ENCODE measurements at regions not wholly inside any gene's neighbourhood (a gene's known extent, or its start where the extent isn't known, plus 50 kb on each side); places are given as distances from the start of the nearest gene placed in this dataset.
"Not testable (repeated sequence)": the region's sequence is repeated elsewhere in the genome, so short reads cannot be mapped to it uniquely, and the experiment has no call there.

GRCh38 chr3:137820366-137820765 is 56.3 kb downstream of the SOX14 start:
- no peaks in the 10 kb centered on the region for H3K9me3 ChIP-seq (ENCODE audit: control insufficient read depth, low read length)
- no peaks in the 10 kb centered on the region for H3K4me1 ChIP-seq (ENCODE audit: control insufficient read depth, insufficient read depth, low read length)
- WGBS, 2 experiments = 90 to 96% methylated on average over 3 of the region's 3 CpGs
- H3K27ac ChIP-seq (ENCODE audit: insufficient read depth, low read depth, low read length, poor library complexity, severe bottlenecking) = no peak overlapping the region
- H3K36me3 ChIP-seq (ENCODE audit: control insufficient read depth, insufficient read depth, low read length) = no peaks in the 10 kb centered on the region
- no peaks in the 10 kb centered on the region for H3K27me3 ChIP-seq (ENCODE audit: control insufficient read depth, insufficient read depth, low read length, poor library complexity, severe bottlenecking)
- H3K4me3 ChIP-seq (ENCODE audit: insufficient read depth, low read depth, low read length) = no peak overlapping the region

GRCh38 chr3:137835096-137835495 is 71.0 kb downstream of the SOX14 start:
- Histone ChIP-seq H3K4me1 (ENCODE audit: control insufficient read depth, insufficient read depth, low read length) (peaks cover 9% of the 10 kb centered on the region), H3K36me3 (ENCODE audit: control insufficient read depth, insufficient read depth, low read length) (no peaks in the 10 kb centered on the region), H3K9me3 (ENCODE audit: control insufficient read depth, low read length) (no peaks in the 10 kb centered on the region), H3K27ac (ENCODE audit: insufficient read depth, low read depth, low read length, poor library complexity, severe bottlenecking) (no peak overlapping the region), H3K4me3 (ENCODE audit: insufficient read depth, low read depth, low read length) (no peak overlapping the region), H3K27me3 (ENCODE audit: control insufficient read depth, insufficient read depth, low read length, poor library complexity, severe bottlenecking) (no peaks in the 10 kb centered on the region)
- WGBS, 2 experiments = 67 to 97% methylated on average over 1 of the region's 1 CpG

DNA sequence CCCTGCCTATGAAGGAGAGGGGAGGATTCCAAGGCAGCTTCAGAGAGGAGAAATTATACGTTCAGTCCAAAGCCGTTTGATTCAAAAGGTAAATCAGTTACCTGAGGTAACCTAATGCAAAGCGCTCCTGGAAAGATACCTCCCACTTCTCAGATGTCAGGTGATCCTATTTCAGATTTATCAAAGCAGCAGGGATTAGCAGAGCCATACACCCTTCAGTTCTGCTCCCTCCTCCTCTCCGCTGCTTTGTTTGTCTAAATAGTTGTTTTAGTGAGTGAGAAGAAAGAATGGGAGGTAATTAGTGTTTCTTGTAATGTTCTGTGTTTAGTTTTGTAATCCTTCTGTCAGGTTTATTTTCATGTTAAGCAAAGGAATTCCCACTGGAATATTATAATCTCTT is 81.1 kb downstream of the SOX14 start:
- 49 to 58% methylated on average over 3 to 4 of the region's 4 CpGs for WGBS, 2 experiments
- H3K36me3 ChIP-seq (ENCODE audit: control insufficient read depth, insufficient read depth, low read length) = no peaks in the 10 kb centered on the region
- H3K4me3 ChIP-seq (ENCODE audit: insufficient read depth, low read depth, low read length) = no peak overlapping the region
- no peaks in the 10 kb centered on the region for H3K9me3 ChIP-seq (ENCODE audit: control insufficient read depth, low read length)
- no peak overlapping the region for H3K27ac ChIP-seq (ENCODE audit: insufficient read depth, low read depth, low read length, poor library complexity, severe bottlenecking)
- H3K4me1 ChIP-seq (ENCODE audit: control insufficient read depth, insufficient read depth, low read length) = peaks cover 5% of the 10 kb centered on the region
- H3K27me3 ChIP-seq (ENCODE audit: control insufficient read depth, insufficient read depth, low read length, poor library complexity, severe bottlenecking) = peaks cover 41% of the 10 kb centered on the region

DNA sequence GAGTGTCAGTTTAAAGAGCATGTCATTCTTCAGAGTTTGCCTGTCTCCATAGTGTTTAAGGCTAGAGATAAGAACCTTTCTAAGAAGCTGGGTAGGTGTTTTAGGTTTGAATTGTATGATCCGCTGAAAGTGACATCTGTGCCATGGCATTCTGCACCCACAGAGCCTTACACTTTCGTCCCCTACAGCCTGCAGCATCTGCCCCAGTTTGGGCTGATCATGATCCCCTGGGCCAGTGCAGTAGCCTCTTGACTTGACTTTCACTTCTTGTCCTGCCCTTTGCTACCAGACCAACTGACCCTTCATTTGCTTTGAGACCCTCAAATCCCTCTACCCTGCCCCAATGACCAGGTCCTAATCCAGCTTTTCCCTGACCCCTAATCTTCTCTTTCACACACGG is 81.6 kb downstream of the SOX14 start:
- Histone ChIP-seq H3K4me1 (ENCODE audit: control insufficient read depth, insufficient read depth, low read length) (peaks cover 5% of the 10 kb centered on the region), H3K27me3 (ENCODE audit: control insufficient read depth, insufficient read depth, low read length, poor library complexity, severe bottlenecking) (peaks cover 46% of the 10 kb centered on the region), H3K27ac (ENCODE audit: insufficient read depth, low read depth, low read length, poor library complexity, severe bottlenecking) (no peak overlapping the region), H3K9me3 (ENCODE audit: control insufficient read depth, low read length) (no peaks in the 10 kb centered on the region), H3K36me3 (ENCODE audit: control insufficient read depth, insufficient read depth, low read length) (no peaks in the 10 kb centered on the region), H3K4me3 (ENCODE audit: insufficient read depth, low read depth, low read length) (no peak overlapping the region)
- 68 to 69% methylated on average over 3 of the region's 3 CpGs for WGBS, 2 experiments

DNA sequence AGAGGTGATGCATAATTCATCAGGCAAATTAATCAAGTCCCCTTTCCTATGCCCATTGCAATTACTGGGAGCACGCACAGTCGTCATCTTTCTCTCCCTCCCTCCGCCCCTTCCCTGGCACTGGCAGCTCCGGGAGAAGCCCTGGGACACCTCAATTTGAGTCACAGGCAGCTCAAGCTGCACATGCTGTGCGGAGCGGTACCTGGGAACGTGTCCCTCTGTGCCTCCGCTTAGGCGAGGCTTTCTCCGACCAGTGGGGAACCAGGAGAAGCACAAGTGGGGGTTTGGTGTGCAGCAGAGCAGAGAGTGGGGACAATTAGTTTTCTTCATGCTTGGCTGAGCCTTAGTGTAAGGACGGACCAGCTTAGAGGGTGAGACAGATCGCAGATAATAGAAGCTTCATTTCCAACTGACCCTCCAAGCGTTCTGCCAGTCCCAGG is 88.3 kb downstream of the SOX14 start:
- H3K4me3 ChIP-seq (ENCODE audit: insufficient read depth, low read depth, low read length) = no peak overlapping the region
- H3K36me3 ChIP-seq (ENCODE audit: control insufficient read depth, insufficient read depth, low read length) = no peaks in the 10 kb centered on the region
- H3K27me3 ChIP-seq (ENCODE audit: control insufficient read depth, insufficient read depth, low read length, poor library complexity, severe bottlenecking) = peaks cover 40% of the 10 kb centered on the region
- peaks cover 40% of the 10 kb centered on the region for H3K4me1 ChIP-seq (ENCODE audit: control insufficient read depth, insufficient read depth, low read length)
- no peak overlapping the region for H3K27ac ChIP-seq (ENCODE audit: insufficient read depth, low read depth, low read length, poor library complexity, severe bottlenecking)
- 40% methylated on average over 13 of the region's 13 CpGs for WGBS, 2 experiments
- no peaks in the 10 kb centered on the region for H3K9me3 ChIP-seq (ENCODE audit: control insufficient read depth, low read length)

DNA sequence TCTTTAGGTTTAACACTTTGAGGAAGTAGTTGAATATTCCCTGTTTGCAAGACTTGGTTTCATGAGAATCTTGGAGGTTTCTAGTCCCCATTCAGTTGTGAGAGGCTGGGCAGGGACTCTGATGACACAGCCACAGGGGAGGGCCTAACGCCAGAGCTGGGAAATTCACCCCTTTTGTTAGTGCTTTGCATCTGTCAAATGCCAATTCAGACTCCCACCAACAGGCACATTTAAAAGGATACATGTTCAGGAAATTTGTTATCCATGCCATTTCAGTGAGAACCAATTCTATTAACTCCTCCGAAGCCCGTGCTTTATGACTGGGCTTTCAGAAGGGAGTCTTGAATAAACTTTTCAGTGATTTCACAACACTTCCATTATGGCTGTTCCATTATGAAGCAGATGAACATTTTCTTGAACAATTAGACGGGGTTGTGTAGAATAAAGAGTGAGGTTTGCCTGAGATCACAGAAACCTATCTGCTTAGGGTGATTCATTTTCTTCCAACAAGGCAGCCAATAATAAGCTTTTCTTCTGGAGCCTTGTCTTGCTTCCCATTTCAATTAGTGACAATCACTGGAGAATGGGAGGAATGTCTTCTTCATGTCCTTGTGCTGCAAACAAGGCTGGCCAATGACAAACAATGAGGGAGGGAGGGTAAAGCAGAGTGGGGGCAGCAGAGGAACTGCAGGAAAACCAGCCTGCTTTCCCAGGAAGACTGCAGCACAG is 90.6 kb downstream of the SOX14 start:
- Histone ChIP-seq H3K4me3 (ENCODE audit: insufficient read depth, low read depth, low read length) (no peak overlapping the region), H3K4me1 (ENCODE audit: control insufficient read depth, insufficient read depth, low read length) (peaks cover 40% of the 10 kb centered on the region), H3K9me3 (ENCODE audit: control insufficient read depth, low read length) (no peaks in the 10 kb centered on the region), H3K36me3 (ENCODE audit: control insufficient read depth, insufficient read depth, low read length) (no peaks in the 10 kb centered on the region), H3K27ac (ENCODE audit: insufficient read depth, low read depth, low read length, poor library complexity, severe bottlenecking) (peak overlapping the region; percentile 67), H3K27me3 (ENCODE audit: control insufficient read depth, insufficient read depth, low read length, poor library complexity, severe bottlenecking) (peaks cover 37% of the 10 kb centered on the region)
- WGBS, 2 experiments = 21 to 22% methylated on average over 4 of the region's 4 CpGs

DNA sequence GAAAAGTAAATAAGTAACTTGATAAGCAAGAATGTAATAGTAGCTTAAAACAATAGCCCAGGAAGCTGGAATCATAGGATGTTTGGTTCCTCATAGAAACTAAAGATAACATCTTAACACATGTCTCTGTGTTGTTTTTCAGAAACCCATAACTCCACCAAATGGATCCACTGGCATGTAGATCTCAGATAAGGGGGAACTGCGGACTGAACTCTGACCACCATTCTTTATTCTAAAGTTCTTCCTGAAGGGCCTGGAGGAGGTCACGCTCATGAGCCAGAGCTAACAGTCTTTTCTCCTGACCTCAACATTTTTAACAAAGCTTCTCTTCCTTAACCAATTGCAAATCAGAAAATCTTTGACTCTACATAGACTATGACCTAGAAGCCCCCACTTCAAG is 101.9 kb downstream of the SOX14 start:
- no peaks in the 10 kb centered on the region for H3K4me1 ChIP-seq (ENCODE audit: control insufficient read depth, insufficient read depth, low read length)
- no peaks in the 10 kb centered on the region for H3K36me3 ChIP-seq (ENCODE audit: control insufficient read depth, insufficient read depth, low read length)
- H3K9me3 ChIP-seq (ENCODE audit: control insufficient read depth, low read length) = no peaks in the 10 kb centered on the region
- peaks cover 3% of the 10 kb centered on the region for H3K27me3 ChIP-seq (ENCODE audit: control insufficient read depth, insufficient read depth, low read length, poor library complexity, severe bottlenecking)
- no peak overlapping the region for H3K4me3 ChIP-seq (ENCODE audit: insufficient read depth, low read depth, low read length)
- no peak overlapping the region for H3K27ac ChIP-seq (ENCODE audit: insufficient read depth, low read depth, low read length, poor library complexity, severe bottlenecking)
- WGBS, 2 experiments = 92 to 97% methylated on average over 2 of the region's 2 CpGs

DNA sequence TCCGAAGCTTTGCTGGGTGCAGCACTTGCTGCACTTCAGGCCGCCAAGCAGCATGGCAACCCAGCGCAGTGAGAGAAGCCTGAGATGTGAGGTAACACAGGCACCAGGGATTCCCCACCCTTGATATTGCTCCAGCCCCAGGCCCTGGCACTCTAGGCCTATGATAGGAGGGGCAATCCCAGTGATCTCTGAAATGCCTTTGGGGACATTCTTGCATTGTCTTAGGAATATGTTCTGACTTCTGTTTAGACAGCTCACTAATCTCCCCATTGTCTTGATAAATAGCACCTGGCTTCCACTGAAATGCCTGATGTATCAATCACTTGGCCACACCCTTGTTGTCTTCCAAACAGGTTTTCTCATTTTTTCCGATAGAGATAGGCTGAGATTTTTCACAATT is 102.8 kb downstream of the SOX14 start:
- no peak overlapping the region for H3K4me3 ChIP-seq (ENCODE audit: insufficient read depth, low read depth, low read length)
- 96% methylated on average over 4 of the region's 4 CpGs for WGBS, 2 experiments
- no peaks in the 10 kb centered on the region for H3K36me3 ChIP-seq (ENCODE audit: control insufficient read depth, insufficient read depth, low read length)
- H3K27me3 ChIP-seq (ENCODE audit: control insufficient read depth, insufficient read depth, low read length, poor library complexity, severe bottlenecking) = no peaks in the 10 kb centered on the region
- H3K4me1 ChIP-seq (ENCODE audit: control insufficient read depth, insufficient read depth, low read length) = no peaks in the 10 kb centered on the region
- no peaks in the 10 kb centered on the region for H3K9me3 ChIP-seq (ENCODE audit: control insufficient read depth, low read length)
- H3K27ac ChIP-seq (ENCODE audit: insufficient read depth, low read depth, low read length, poor library complexity, severe bottlenecking) = no peak overlapping the region

GRCh38 chr3:137867611-137868010 is 103.5 kb downstream of the SOX14 start:
- no peak overlapping the region for H3K4me3 ChIP-seq (ENCODE audit: insufficient read depth, low read depth, low read length)
- H3K27me3 ChIP-seq (ENCODE audit: control insufficient read depth, insufficient read depth, low read length, poor library complexity, severe bottlenecking) = no peaks in the 10 kb centered on the region
- H3K4me1 ChIP-seq (ENCODE audit: control insufficient read depth, insufficient read depth, low read length) = no peaks in the 10 kb centered on the region
- no peaks in the 10 kb centered on the region for H3K9me3 ChIP-seq (ENCODE audit: control insufficient read depth, low read length)
- no peak overlapping the region for H3K27ac ChIP-seq (ENCODE audit: insufficient read depth, low read depth, low read length, poor library complexity, severe bottlenecking)
- WGBS, 2 experiments = 88 to 95% methylated on average over 2 of the region's 2 CpGs
- H3K36me3 ChIP-seq (ENCODE audit: control insufficient read depth, insufficient read depth, low read length) = no peaks in the 10 kb centered on the region

DNA sequence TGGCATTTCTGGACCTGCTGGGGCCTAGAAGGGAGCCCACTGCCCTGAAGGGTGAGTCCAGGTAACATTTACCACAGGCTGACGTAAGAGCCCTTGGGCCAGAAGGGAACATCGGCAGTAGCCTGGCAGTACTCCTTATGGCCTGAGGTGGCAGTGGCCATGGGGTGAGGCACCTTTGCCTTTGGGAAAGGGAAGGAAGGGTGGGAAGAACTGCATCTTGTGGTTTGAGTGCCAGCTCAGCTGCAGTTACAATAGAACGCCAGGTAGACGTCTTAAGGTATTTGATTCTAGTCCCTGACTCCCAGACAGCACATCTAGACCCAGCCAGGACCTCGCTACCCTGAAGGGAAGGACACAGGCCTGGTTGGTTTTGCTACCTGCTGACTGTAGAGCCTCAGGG is 104.9 kb downstream of the SOX14 start:
- no peaks in the 10 kb centered on the region for H3K27me3 ChIP-seq (ENCODE audit: control insufficient read depth, insufficient read depth, low read length, poor library complexity, severe bottlenecking)
- WGBS, 2 experiments = 91 to 94% methylated on average over 5 of the region's 5 CpGs
- no peaks in the 10 kb centered on the region for H3K9me3 ChIP-seq (ENCODE audit: control insufficient read depth, low read length)
- H3K4me3 ChIP-seq (ENCODE audit: insufficient read depth, low read depth, low read length) = no peak overlapping the region
- no peaks in the 10 kb centered on the region for H3K4me1 ChIP-seq (ENCODE audit: control insufficient read depth, insufficient read depth, low read length)
- H3K36me3 ChIP-seq (ENCODE audit: control insufficient read depth, insufficient read depth, low read length) = no peaks in the 10 kb centered on the region
- H3K27ac ChIP-seq (ENCODE audit: insufficient read depth, low read depth, low read length, poor library complexity, severe bottlenecking) = no peak overlapping the region

- not testable (repeated sequence) for H3K36me3 ChIP-seq (ENCODE audit: control insufficient read depth, insufficient read depth, low read length); H3K4me3 ChIP-seq (ENCODE audit: insufficient read depth, low read depth, low read length); H3K27ac ChIP-seq (ENCODE audit: insufficient read depth, low read depth, low read length, poor library complexity, severe bottlenecking); H3K4me1 ChIP-seq (ENCODE audit: control insufficient read depth, insufficient read depth, low read length); H3K9me3 ChIP-seq (ENCODE audit: control insufficient read depth, low read length); H3K27me3 ChIP-seq (ENCODE audit: control insufficient read depth, insufficient read depth, low read length, poor library complexity, severe bottlenecking)
- 96% methylated on average over 25 of the region's 25 CpGs for WGBS, 2 experiments
Measured at GRCh38 chr3:137872589-137872988, 108.5 kb downstream of the SOX14 start.
